ENCODE measurements at regions not wholly inside any gene's neighbourhood (a gene's known extent, or its start where the extent isn't known, plus 50 kb on each side); places are given as distances from the start of the nearest gene placed in this dataset.

GRCh38 chr6:23498013-23498412, 628.0 kb upstream of the NRSN1 start:
- POLR2A ChIA-PET = no interaction called here
- Mint-ChIP-seq H3K27ac (ENCODE audit: low read depth, unreplicated experiment) (no peak overlapping the region), H3K36me3 (ENCODE audit: insufficient read depth, unreplicated experiment) (no peaks in the 10 kb centered on the region), H3K4me1 (ENCODE audit: insufficient read depth, unreplicated experiment) (no peaks in the 10 kb centered on the region), H3K27me3 (ENCODE audit: insufficient read depth, unreplicated experiment) (no peaks in the 10 kb centered on the region), H3K9me3 (ENCODE audit: unreplicated experiment) (no peaks in the 10 kb centered on the region), H3K4me3 (ENCODE audit: unreplicated experiment) (no peak overlapping the region)
- CTCF ChIA-PET = no interaction called here
- intact Hi-C loops (cut with micrococcal nuclease) = no loop called here
- DNase-seq (ENCODE audit: unreplicated experiment) = no peak
- no TSS peak for BruUV-seq (replicated peaks)
- no peak for TF ChIP-seq CTCF (IDR thresholded peaks at IDR 0.05; ENCODE audit: unreplicated experiment)

GRCh38 chr6:23499549-23499948, 626.5 kb upstream of the NRSN1 start:
- no TSS peak for BruUV-seq (replicated peaks)
- ChIA-PET POLR2A (no interaction called here), CTCF (no interaction called here)
- no peak for TF ChIP-seq CTCF (IDR thresholded peaks at IDR 0.05; ENCODE audit: unreplicated experiment)
- Mint-ChIP-seq H3K27me3 (ENCODE audit: insufficient read depth, unreplicated experiment) (no peaks in the 10 kb centered on the region), H3K4me1 (ENCODE audit: insufficient read depth, unreplicated experiment) (no peaks in the 10 kb centered on the region), H3K36me3 (ENCODE audit: insufficient read depth, unreplicated experiment) (no peaks in the 10 kb centered on the region), H3K27ac (ENCODE audit: low read depth, unreplicated experiment) (no peak overlapping the region), H3K9me3 (ENCODE audit: unreplicated experiment) (no peaks in the 10 kb centered on the region), H3K4me3 (ENCODE audit: unreplicated experiment) (no peak overlapping the region)
- intact Hi-C loops (cut with micrococcal nuclease) = no loop called here
- DNase-seq (ENCODE audit: unreplicated experiment) = no peak

- ChIA-PET CTCF (interaction anchor here (0.6 to 0.7 kb wide), 2 partner anchors 32 to 105 kb away, joined by 3 to 5 read pairs; no protein-coding TSS in a partner anchor), POLR2A (interaction anchor here (0.5 kb wide), 1 partner anchor 1695 kb away, joined by 4 read pairs; no protein-coding TSS in a partner anchor)
- H3K9me3 Mint-ChIP-seq (ENCODE audit: unreplicated experiment) = no peaks in the 10 kb centered on the region
- H3K4me1 Mint-ChIP-seq (ENCODE audit: insufficient read depth, unreplicated experiment) = no peaks in the 10 kb centered on the region
- no TSS peak for BruUV-seq (replicated peaks)
- no peaks in the 10 kb centered on the region for H3K27me3 Mint-ChIP-seq (ENCODE audit: insufficient read depth, unreplicated experiment)
- TF ChIP-seq CTCF (IDR thresholded peaks at IDR 0.05; ENCODE audit: unreplicated experiment) = no peak
- no peak overlapping the region for H3K27ac Mint-ChIP-seq (ENCODE audit: low read depth, unreplicated experiment)
- no peak for DNase-seq (ENCODE audit: unreplicated experiment)
- intact Hi-C loops (cut with micrococcal nuclease) = no loop called here
- H3K36me3 Mint-ChIP-seq (ENCODE audit: insufficient read depth, unreplicated experiment) = no peaks in the 10 kb centered on the region
- no peak overlapping the region for H3K4me3 Mint-ChIP-seq (ENCODE audit: unreplicated experiment)
These were observed 622.8 kb upstream of the NRSN1 start for GRCh38 chr6:23503173-23503572.

GRCh38 chr6:23505026-23505425, 621.0 kb upstream of the NRSN1 start:
- ChIA-PET POLR2A (no interaction called here), CTCF (no interaction called here)
- H3K36me3 Mint-ChIP-seq (ENCODE audit: insufficient read depth, unreplicated experiment) = no peaks in the 10 kb centered on the region
- no peak overlapping the region for H3K4me3 Mint-ChIP-seq (ENCODE audit: unreplicated experiment)
- no peaks in the 10 kb centered on the region for H3K27me3 Mint-ChIP-seq (ENCODE audit: insufficient read depth, unreplicated experiment)
- H3K4me1 Mint-ChIP-seq (ENCODE audit: insufficient read depth, unreplicated experiment) = no peaks in the 10 kb centered on the region
- no peaks in the 10 kb centered on the region for H3K9me3 Mint-ChIP-seq (ENCODE audit: unreplicated experiment)
- DNase-seq (ENCODE audit: unreplicated experiment) = peak; percentile 3
- no peak for TF ChIP-seq CTCF (IDR thresholded peaks at IDR 0.05; ENCODE audit: unreplicated experiment)
- no TSS peak for BruUV-seq (replicated peaks)
- intact Hi-C loops (cut with micrococcal nuclease) = no loop called here
- no peak overlapping the region for H3K27ac Mint-ChIP-seq (ENCODE audit: low read depth, unreplicated experiment)
